Right lobe of liver (tissue), 6 donors: ENCODE measurements at regions not wholly inside any gene's neighbourhood (a gene's known extent, or its start where the extent isn't known, plus 50 kb on each side); places are given as distances from the start of the nearest gene placed in this dataset.

Experiments used
- ATAC-seq, 4 donors: fragments of 200-7000 bp; cut with Tn5 transposase; one replicate each; pipeline ENCODE4 v1.9.1; 2020; ENCODE audit warnings: mild to moderate bottlenecking in 4 of 4, moderate library complexity in 4 of 4
- DNase-seq, 3 donors: peaks; one replicate each; pipeline ENCODE4 v3.0.0-alpha.2; 2020
- H3K27ac ChIP-seq, 3 donors: fragments of 200-600 bp; one replicate each; pipeline ENCODE4 v1.8.0; 2022
- H3K27me3 ChIP-seq, 2 donors: fragments of 200-600 bp; one replicate each; pipeline ENCODE4 v1.8.0; 2022
- H3K36me3 ChIP-seq, 4 donors: fragments of 200-600 bp; sonication (generic) in 1 of 4; one replicate each; pipeline versions ENCODE4 v1.5.1 to v1.8.0; 2017 to 2022; ENCODE audit warnings: control low read depth in 1 of 4
- H3K4me1 ChIP-seq, 4 donors: fragments of 200-600 bp; sonication (generic) in 1 of 4; one replicate each; pipeline versions ENCODE4 v1.5.1 to v1.8.0; 2017 to 2022; ENCODE audit warnings: control low read depth in 1 of 4
- H3K4me3 ChIP-seq, 3 donors: fragments of 200-600 bp; one replicate each; pipeline ENCODE4 v1.8.0; 2022
- H3K9me3 ChIP-seq, 4 donors: fragments of 200-600 bp; sonication (generic) in 1 of 4; one replicate each; pipeline versions ENCODE4 v1.5.1 to v1.8.0; 2017 to 2022; ENCODE audit warnings: control low read depth in 1 of 4
- POLR2A ChIP-seq: fragments of 450-650 bp; IDR thresholded peaks from one replicate; pipeline ENCODE4 v1.6.1; 2017; ENCODE audit warnings: antibody characterized with exemption, mild to moderate bottlenecking
- WGBS: methylation state at CpG from one replicate; pipeline ENCODE4 v1.1.6; 2018; ENCODE audit warnings: low coverage, low lambda C conversion rate; ENCODE audit not compliant: insufficient coverage; ENCODE audit errors: missing lambda C conversion rate; 5-methylcytosine and 5-hydroxymethylcytosine counted together
- intact Hi-C, 2 donors: fragments of 100-400 bp; cut with DNase I; formaldehyde crosslinking; loops; one replicate each; pipeline versions ENCODE4 v1.11.2 to v1.14.1; 2022
- TF ChIP-seq, protein P1 (sequence below), 4 donors: fragments of 200-600 bp in 3 of 4; fragments of 450-650 bp in 1 of 4; IDR thresholded peaks; one replicate each; pipeline versions ENCODE4 v1.5.1 to v1.8.0; 2016 to 2022; ENCODE audit warnings: antibody characterized with exemption in 4 of 4, mild to moderate bottlenecking in 2 of 4
- donor health status: DM: no; HTN: yes; CAD: no.
- donor health status: DM: no; HTN: no; CAD: no.
- donor health status: DM: no; HTN: no; CAD: no.
- donor health status: DM: no; HTN: yes; CAD: no.
- donor health status: DM: no; HTN: yes; CAD: no.

DNA sequence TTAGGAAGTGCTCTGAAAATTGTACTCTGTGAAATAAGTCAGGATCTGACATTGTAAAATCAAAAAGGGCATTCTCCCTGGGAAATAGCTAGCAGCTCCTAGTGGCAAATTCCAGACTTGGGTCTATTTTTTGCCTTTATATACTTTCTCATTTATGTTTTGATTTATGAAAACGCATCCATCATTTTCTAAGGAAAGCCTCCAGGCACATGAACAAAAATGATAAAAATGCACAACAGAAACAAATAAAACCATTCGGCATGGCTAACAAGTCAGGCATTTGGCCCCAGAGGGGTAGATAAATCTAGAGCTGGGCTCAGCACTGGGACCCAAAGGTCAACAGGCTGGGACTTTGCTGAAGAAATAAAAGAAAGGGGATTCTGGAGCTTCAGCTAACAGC, 167.0 kb downstream of the BCL11A start:
- TF ChIP-seq POLR2A: no peak
- TF ChIP-seq, protein P1, sequence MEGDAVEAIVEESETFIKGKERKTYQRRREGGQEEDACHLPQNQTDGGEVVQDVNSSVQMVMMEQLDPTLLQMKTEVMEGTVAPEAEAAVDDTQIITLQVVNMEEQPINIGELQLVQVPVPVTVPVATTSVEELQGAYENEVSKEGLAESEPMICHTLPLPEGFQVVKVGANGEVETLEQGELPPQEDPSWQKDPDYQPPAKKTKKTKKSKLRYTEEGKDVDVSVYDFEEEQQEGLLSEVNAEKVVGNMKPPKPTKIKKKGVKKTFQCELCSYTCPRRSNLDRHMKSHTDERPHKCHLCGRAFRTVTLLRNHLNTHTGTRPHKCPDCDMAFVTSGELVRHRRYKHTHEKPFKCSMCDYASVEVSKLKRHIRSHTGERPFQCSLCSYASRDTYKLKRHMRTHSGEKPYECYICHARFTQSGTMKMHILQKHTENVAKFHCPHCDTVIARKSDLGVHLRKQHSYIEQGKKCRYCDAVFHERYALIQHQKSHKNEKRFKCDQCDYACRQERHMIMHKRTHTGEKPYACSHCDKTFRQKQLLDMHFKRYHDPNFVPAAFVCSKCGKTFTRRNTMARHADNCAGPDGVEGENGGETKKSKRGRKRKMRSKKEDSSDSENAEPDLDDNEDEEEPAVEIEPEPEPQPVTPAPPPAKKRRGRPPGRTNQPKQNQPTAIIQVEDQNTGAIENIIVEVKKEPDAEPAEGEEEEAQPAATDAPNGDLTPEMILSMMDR (IDR thresholded peaks at IDR 0.05): no peak
- ATAC-seq (no peak), DNase-seq (no peak)
- 55% methylated on average over 2 of the region's 2 CpGs for WGBS
- intact Hi-C loops: no loop called here
- Histone ChIP-seq H3K27ac (no peak overlapping the region), H3K9me3 (no peaks in the 10 kb centered on the region), H3K27me3 (no peaks in the 10 kb centered on the region), H3K36me3 (no peaks in the 10 kb centered on the region), H3K4me1 (no peaks in the 10 kb centered on the region), H3K4me3 (no peak overlapping the region)

DNA sequence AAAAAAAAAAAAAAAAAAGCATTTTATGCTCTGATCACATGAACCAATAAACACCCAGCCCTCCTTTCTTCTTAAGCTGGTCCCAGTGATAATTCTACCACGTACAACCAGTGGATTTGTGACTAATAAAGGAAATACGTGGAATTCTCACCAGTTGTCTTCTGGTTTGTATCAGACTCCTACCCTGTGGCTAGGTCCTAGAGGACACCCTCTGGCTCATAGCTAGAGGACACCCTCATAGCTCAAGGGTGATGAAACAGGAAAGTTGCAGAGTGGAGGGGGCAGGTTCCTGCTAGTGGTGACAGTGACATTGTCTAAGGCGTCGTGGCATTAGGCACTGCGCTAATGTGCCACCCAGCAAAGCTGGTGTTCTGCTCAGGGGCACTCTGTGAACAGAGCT, 167.8 kb downstream of the BCL11A start:
- WGBS: 71% methylated on average over 5 of the region's 5 CpGs
- intact Hi-C loops: no loop called here
- Histone ChIP-seq H3K4me1 (no peaks in the 10 kb centered on the region), H3K4me3 (no peak overlapping the region), H3K36me3 (no peaks in the 10 kb centered on the region), H3K27me3 (no peaks in the 10 kb centered on the region), H3K27ac (no peak overlapping the region), H3K9me3 (no peaks in the 10 kb centered on the region)
- no peak for TF ChIP-seq POLR2A
- TF ChIP-seq, protein P1 (IDR thresholded peaks at IDR 0.05): no peak
- DNase-seq: no peak
- ATAC-seq: peak in 2 of 4 donors; percentile 15 to 21

DNA sequence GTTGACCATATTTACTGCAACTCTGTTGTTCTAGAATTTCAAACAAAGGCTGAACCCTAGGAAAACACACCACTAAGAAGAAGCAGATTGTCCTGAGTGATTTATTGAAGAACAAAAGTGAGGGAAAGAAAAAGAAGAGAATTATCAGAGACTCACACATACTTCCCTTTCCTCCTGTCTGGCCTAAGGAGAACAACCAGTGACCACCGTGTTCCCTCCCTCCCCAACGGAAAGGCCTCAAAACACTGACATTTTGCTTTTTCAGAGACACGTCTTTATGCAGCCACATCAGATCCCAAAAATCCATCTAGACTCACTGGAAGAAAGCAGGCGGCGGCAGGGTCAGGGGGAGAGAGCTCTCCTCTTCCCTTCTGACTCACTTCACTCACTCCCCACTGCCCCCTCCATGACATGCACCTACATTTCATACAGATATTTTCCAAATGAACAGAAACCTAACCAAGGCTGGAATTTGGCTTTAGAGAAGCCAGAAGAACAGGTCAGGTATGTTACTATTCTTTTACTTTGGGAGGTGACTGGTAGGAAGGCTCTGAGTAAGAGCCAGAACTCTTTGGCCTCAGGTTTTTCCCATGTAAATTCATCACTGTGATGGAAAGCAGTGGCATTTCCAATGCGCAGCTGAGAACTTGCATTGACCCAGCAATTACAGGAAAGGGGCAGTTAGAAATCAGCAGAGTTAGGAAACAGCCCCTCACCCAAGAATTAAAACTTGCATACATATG, 169.9 kb downstream of the BCL11A start:
- ATAC-seq: no peak
- Histone ChIP-seq H3K36me3 (no peaks in the 10 kb centered on the region), H3K9me3 (no peaks in the 10 kb centered on the region), H3K4me3 (no peak overlapping the region), H3K4me1 (no peaks in the 10 kb centered on the region), H3K27me3 (no peaks in the 10 kb centered on the region), H3K27ac (no peak overlapping the region)
- WGBS: 67% methylated on average over 6 of the region's 6 CpGs
- DNase-seq: no peak
- intact Hi-C loops: no loop called here
- TF ChIP-seq, protein P1 (IDR thresholded peaks at IDR 0.05): no peak
- no peak for TF ChIP-seq POLR2A

DNA sequence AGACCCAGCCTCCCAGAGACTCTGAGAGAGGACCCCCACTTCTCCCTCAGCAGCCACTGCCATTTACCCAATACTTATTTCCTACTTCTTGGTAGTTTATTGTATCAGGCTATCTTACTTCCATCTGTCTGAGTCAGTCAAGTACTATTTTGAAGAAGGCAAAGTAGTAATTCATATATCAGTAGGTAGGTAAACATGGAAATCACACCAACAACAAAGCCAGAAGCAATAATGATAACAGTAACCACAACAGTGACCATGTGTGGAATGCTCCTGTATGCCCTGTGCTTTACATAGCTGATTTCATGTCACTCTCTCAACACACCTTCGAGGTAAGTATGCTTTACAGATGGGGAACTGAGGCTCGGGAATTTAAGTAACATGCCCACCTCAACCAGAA, 173.0 kb downstream of the BCL11A start:
- Histone ChIP-seq H3K4me1 (no peaks in the 10 kb centered on the region), H3K27ac (no peak overlapping the region), H3K9me3 (no peaks in the 10 kb centered on the region), H3K36me3 (no peaks in the 10 kb centered on the region), H3K27me3 (no peaks in the 10 kb centered on the region), H3K4me3 (no peak overlapping the region)
- TF ChIP-seq, protein P1 (IDR thresholded peaks at IDR 0.05): no peak
- TF ChIP-seq POLR2A: no peak
- ATAC-seq (no peak), DNase-seq (no peak)
- intact Hi-C loops: no loop called here
- 90% methylated on average over 2 of the region's 2 CpGs for WGBS
